Parathyroid adenoma (tissue), 2 donors: ENCODE measurements at regions not wholly inside any gene's neighbourhood (a gene's known extent, or its start where the extent isn't known, plus 50 kb on each side); places are given as distances from the start of the nearest gene placed in this dataset.

Experiments used
- H2AFZ ChIP-seq: fragments of 300-600 bp; sonication (generic); one replicate; pipeline ENCODE4 v1.7.0; 2017; ENCODE audit warnings: antibody characterized with exemption, mild to moderate bottlenecking
- H3K27ac ChIP-seq: fragments of 300-600 bp; sonication (generic); one replicate; pipeline ENCODE4 v1.7.0; 2017
- H3K27me3 ChIP-seq: fragments of 300-600 bp; sonication (generic); one replicate; pipeline ENCODE4 v1.7.0; 2017; ENCODE audit warnings: low read length; ENCODE audit not compliant: control insufficient read depth, insufficient read depth
- H3K36me3 ChIP-seq: fragments of 300-600 bp; sonication (generic); one replicate; pipeline ENCODE4 v1.7.0; 2017; ENCODE audit warnings: low read length; ENCODE audit not compliant: control insufficient read depth, insufficient read depth
- H3K4me1 ChIP-seq: fragments of 300-600 bp; sonication (generic); one replicate; pipeline ENCODE4 v1.7.0; 2017; ENCODE audit warnings: control low read depth
- H3K4me2 ChIP-seq: fragments of 300-600 bp; sonication (generic); one replicate; pipeline ENCODE4 v1.7.0; 2017; ENCODE audit warnings: low read length
- H3K4me3 ChIP-seq: fragments of 300-600 bp; sonication (generic); one replicate; pipeline ENCODE4 v1.7.0; 2017; ENCODE audit warnings: low read depth, low read length
- H3K79me2 ChIP-seq: fragments of 300-600 bp; sonication (generic); one replicate; pipeline ENCODE4 v1.7.0; 2017; ENCODE audit warnings: control low read depth
- H3K9ac ChIP-seq: fragments of 300-600 bp; sonication (generic); one replicate; pipeline ENCODE4 v1.7.0; 2017; ENCODE audit warnings: mild to moderate bottlenecking
- H3K9me3 ChIP-seq: fragments of 300-600 bp; sonication (generic); one replicate; pipeline ENCODE4 v1.7.0; 2017; ENCODE audit warnings: low read length; ENCODE audit not compliant: control insufficient read depth
- CTCF ChIP-seq: fragments of 300-600 bp; sonication (generic); IDR thresholded peaks from one replicate; pipeline ENCODE4 v1.7.0; 2017; ENCODE audit warnings: antibody characterized with exemption, mild to moderate bottlenecking
- donor health status: primary hyperparathyroidism.

GRCh38 chr5:92962752-92963151, 618.3 kb downstream of the NR2F1-AS1 start:
- Histone ChIP-seq H3K36me3 (no peaks in the 10 kb centered on the region), H3K4me2 (no peak overlapping the region), H2AFZ (no peak overlapping the region), H3K4me1 (no peaks in the 10 kb centered on the region), H3K4me3 (no peak overlapping the region), H3K9ac (no peak overlapping the region), H3K27ac (no peak overlapping the region), H3K9me3 (no peaks in the 10 kb centered on the region), H3K27me3 (no peaks in the 10 kb centered on the region), H3K79me2 (no peaks in the 10 kb centered on the region)
- no peak for TF ChIP-seq CTCF

GRCh38 chr5:92956886-92957285, 624.1 kb downstream of the NR2F1-AS1 start:
- H3K9me3 ChIP-seq: no peaks in the 10 kb centered on the region
- H3K27ac ChIP-seq: no peak overlapping the region
- no peaks in the 10 kb centered on the region for H3K79me2 ChIP-seq
- no peaks in the 10 kb centered on the region for H3K36me3 ChIP-seq
- TF ChIP-seq CTCF: no peak
- H3K4me1 ChIP-seq: no peaks in the 10 kb centered on the region
- no peaks in the 10 kb centered on the region for H3K27me3 ChIP-seq
- H3K9ac ChIP-seq: no peak overlapping the region
- H2AFZ ChIP-seq: no peak overlapping the region
- H3K4me3 ChIP-seq: no peak overlapping the region
- H3K4me2 ChIP-seq: no peak overlapping the region

GRCh38 chr5:92952243-92952642, 628.8 kb downstream of the NR2F1-AS1 start:
- no peaks in the 10 kb centered on the region for H3K36me3 ChIP-seq
- no peaks in the 10 kb centered on the region for H3K79me2 ChIP-seq
- no peak overlapping the region for H3K27ac ChIP-seq
- TF ChIP-seq CTCF: no peak
- no peak overlapping the region for H3K4me3 ChIP-seq
- H3K4me1 ChIP-seq: no peaks in the 10 kb centered on the region
- no peak overlapping the region for H2AFZ ChIP-seq
- no peak overlapping the region for H3K4me2 ChIP-seq
- no peaks in the 10 kb centered on the region for H3K27me3 ChIP-seq
- H3K9me3 ChIP-seq: no peaks in the 10 kb centered on the region
- no peak overlapping the region for H3K9ac ChIP-seq

GRCh38 chr5:92951746-92952145, 629.3 kb downstream of the NR2F1-AS1 start:
- no peaks in the 10 kb centered on the region for H3K4me1 ChIP-seq
- H3K36me3 ChIP-seq: no peaks in the 10 kb centered on the region
- TF ChIP-seq CTCF: no peak
- H3K9me3 ChIP-seq: no peaks in the 10 kb centered on the region
- H3K4me3 ChIP-seq: no peak overlapping the region
- no peak overlapping the region for H3K9ac ChIP-seq
- no peak overlapping the region for H3K27ac ChIP-seq
- H3K4me2 ChIP-seq: no peak overlapping the region
- no peaks in the 10 kb centered on the region for H3K79me2 ChIP-seq
- no peak overlapping the region for H2AFZ ChIP-seq
- H3K27me3 ChIP-seq: no peaks in the 10 kb centered on the region

GRCh38 chr5:92946546-92946945, 634.5 kb downstream of the NR2F1-AS1 start:
- TF ChIP-seq CTCF: no peak
- no peaks in the 10 kb centered on the region for H3K79me2 ChIP-seq
- no peaks in the 10 kb centered on the region for H3K36me3 ChIP-seq
- H3K27ac ChIP-seq: no peak overlapping the region
- no peaks in the 10 kb centered on the region for H3K4me1 ChIP-seq
- H3K4me3 ChIP-seq: no peak overlapping the region
- H3K9ac ChIP-seq: no peak overlapping the region
- no peaks in the 10 kb centered on the region for H3K9me3 ChIP-seq
- no peak overlapping the region for H3K4me2 ChIP-seq
- H3K27me3 ChIP-seq: no peaks in the 10 kb centered on the region
- no peak overlapping the region for H2AFZ ChIP-seq
